ENCODE measurements at regions not wholly inside any gene's neighbourhood (a gene's known extent, or its start where the extent isn't known, plus 50 kb on each side); places are given as distances from the start of the nearest gene placed in this dataset.

- Histone ChIP-seq H3K4me1 (replicated peaks in 1 of 2; ENCODE audit: control insufficient read depth in 2 of 2, insufficient read depth in 2 of 2, low read length in 2 of 2) (peaks cover 12 to 19% of the 10 kb centered on the region in 2 experiments; a peak in 4 of 5 replicates), H3K27ac (ENCODE audit: extremely low read depth, low read depth, low read length) (no peak overlapping the region), H3K36me3 (ENCODE audit: control insufficient read depth, insufficient read depth, low read length) (no peaks in the 10 kb centered on the region), H3K79me2 (ENCODE audit: control insufficient read depth, insufficient read depth, low read length) (no peaks in the 10 kb centered on the region), H2AFZ (ENCODE audit: low read depth, low read length) (no peak overlapping the region), H3K4me3 (no peak overlapping the region), H3K9me1 (ENCODE audit: control insufficient read depth, insufficient read depth, low read length) (no peaks in the 10 kb centered on the region), H3K9me3 (replicated peaks; ENCODE audit: control insufficient read depth, insufficient read depth, low read depth, low read length) (no peaks in the 10 kb centered on the region), H4K20me1 (replicated peaks; ENCODE audit: control insufficient read depth, insufficient read depth, low read length) (no peaks in the 10 kb centered on the region), H3K4me2 (ENCODE audit: insufficient read depth, low read length) (no peak overlapping the region), H3K9ac (ENCODE audit: insufficient read depth in 1 of 2, low read depth in 2 of 2, low read length in 2 of 2) (no peak overlapping the region), H3K27me3 (ENCODE audit: control insufficient read depth in 2 of 2, insufficient read depth in 2 of 2, low read length in 2 of 2) (peaks cover 0 to 10% of the 10 kb centered on the region in 2 experiments; a peak in 2 of 5 replicates)
- intact Hi-C loops (cut with micrococcal nuclease) (no loop called here), in situ Hi-C loops (cut with MboI) (no loop called here)
- ChIA-PET POLR2A (interaction anchor here (0.7 to 1.3 kb wide), 2 partner anchors 8 to 139 kb away, joined by 3 read pairs; no protein-coding TSS in a partner anchor), CTCF (ENCODE audit: low intra/inter-chr PET ratio) (no interaction called here)
- FAIRE-seq (no peak), ATAC-seq (no peak), DNase-seq (ENCODE audit: extremely low read depth in 1 of 4, low spot score in 3 of 4) (no peak)
- WGBS (ENCODE audit: insufficient coverage, low coverage, missing lambda C conversion rate): 12% methylated on average over 5 of the region's 5 CpGs
- no TSS peak for BruUV-seq (replicated peaks)
- TF ChIP-seq PRMT5 (CRISPR knock-in tag; IDR thresholded peaks at IDR 0.05): no peak
- TF ChIP-seq SIN3B (IDR thresholded peaks at IDR 0.05; ENCODE audit: low read depth): no peak
- TF ChIP-seq RERE (CRISPR knock-in tag; IDR thresholded peaks at IDR 0.05; ENCODE audit: borderline replicate concordance): no peak
- no peak for TF ChIP-seq SMARCB1 (IDR thresholded peaks at IDR 0.05; ENCODE audit: insufficient read length, low read depth)
- no peak for TF ChIP-seq LCOR (CRISPR knock-in tag; IDR thresholded peaks at IDR 0.05)
- TF ChIP-seq TFAM (CRISPR knock-in tag; conservative IDR thresholded peaks at IDR 0.05): no peak
- no peak for TF ChIP-seq CCAR2 (IDR thresholded peaks at IDR 0.05; ENCODE audit: low read depth, low read length)
- no peak for TF ChIP-seq STAT6 (CRISPR knock-in tag; IDR thresholded peaks at IDR 0.05)
- TF ChIP-seq THAP12 (CRISPR knock-in tag; IDR thresholded peaks at IDR 0.05): no peak
- no peak for TF ChIP-seq TCF15 (CRISPR knock-in tag; IDR thresholded peaks at IDR 0.05)
- TF ChIP-seq ZNF551 (CRISPR knock-in tag; IDR thresholded peaks at IDR 0.05): no peak
- TF ChIP-seq ZNF830 (CRISPR knock-in tag; IDR thresholded peaks at IDR 0.05): no peak
- TF ChIP-seq NFIX (CRISPR knock-in tag; IDR thresholded peaks at IDR 0.05; ENCODE audit: low read depth): no peak
Measured at GRCh38 chr1:148383966-148384365, 99.1 kb downstream of the PPIAL4G start.

All from K562 (cell line).